Ishikawa (cell line): ENCODE measurements at regions not wholly inside any gene's neighbourhood (a gene's known extent, or its start where the extent isn't known, plus 50 kb on each side); places are given as distances from the start of the nearest gene placed in this dataset.

Source experiments
- CEBPB ChIP-seq: IDR thresholded peaks from 2 replicates; pipeline ENCODE4 v1.6.1; 2012
- EGR1 ChIP-seq: IDR thresholded peaks from 2 replicates; pipeline ENCODE4 v1.6.1; 2012
- EP300 ChIP-seq: IDR thresholded peaks from 2 replicates; pipeline ENCODE4 v1.6.1; 2012; ENCODE audit warnings: borderline replicate concordance
- FOXM1 ChIP-seq: IDR thresholded peaks from 2 replicates; pipeline ENCODE4 v1.6.1; 2012; ENCODE audit warnings: low read depth, borderline replicate concordance
- MAX ChIP-seq: IDR thresholded peaks from 2 replicates; pipeline ENCODE4 v1.6.1; 2012
- NFIC ChIP-seq: IDR thresholded peaks from 2 replicates; pipeline ENCODE4 v1.6.1; 2012
- RAD21 ChIP-seq: IDR thresholded peaks from 2 replicates; pipeline ENCODE4 v1.6.1; 2012; ENCODE audit warnings: low read depth
- REST ChIP-seq: IDR thresholded peaks from 2 replicates; pipeline ENCODE4 v1.6.1; 2012; ENCODE audit warnings: low read depth, mild to moderate bottlenecking
- TAF1 ChIP-seq: IDR thresholded peaks from 2 replicates; pipeline ENCODE4 v1.6.1; 2012; ENCODE audit warnings: low read depth, mild to moderate bottlenecking
- TCF12 ChIP-seq: IDR thresholded peaks from 2 replicates; pipeline ENCODE4 v1.6.1; 2012; ENCODE audit warnings: low read depth
- TEAD4 ChIP-seq: IDR thresholded peaks from 2 replicates; pipeline ENCODE4 v1.6.1; 2012
- USF1 ChIP-seq: IDR thresholded peaks from 2 replicates; pipeline ENCODE4 v1.6.1; 2012
- YY1 ChIP-seq: IDR thresholded peaks from 2 replicates; pipeline ENCODE4 v1.6.1; 2012; ENCODE audit warnings: low read depth
- ZBTB7A ChIP-seq: IDR thresholded peaks from 2 replicates; pipeline ENCODE4 v1.6.1; 2012; ENCODE audit warnings: low read depth

GRCh38 chr2:122129399-122129798 is 373.9 kb downstream of the TSN start:
- TF ChIP-seq NFIC, result no peak
- TF ChIP-seq ZBTB7A, result no peak
- no peak for TF ChIP-seq TAF1
- TF ChIP-seq TCF12, result no peak
- TF ChIP-seq RAD21, result no peak
- TF ChIP-seq EP300, result no peak
- TF ChIP-seq TEAD4, result no peak
- no peak for TF ChIP-seq EGR1
- TF ChIP-seq CEBPB, result no peak
- TF ChIP-seq REST, result no peak
- TF ChIP-seq FOXM1, result no peak
- TF ChIP-seq MAX, result no peak
- TF ChIP-seq YY1, result no peak
- no peak for TF ChIP-seq USF1
